GM12892 (cell line): ENCODE measurements at regions not wholly inside any gene's neighbourhood (a gene's known extent, or its start where the extent isn't known, plus 50 kb on each side); places are given as distances from the start of the nearest gene placed in this dataset.

Experiments
- DNase-seq: peaks from one replicate; pipeline ENCODE4 v3.0.0; 2011; ENCODE audit not compliant: insufficient read length
- FAIRE-seq: peaks from 2 replicates; lab custom pipeline; 2011; peaks lifted over from hg19 to GRCh38; lab: Jason Lieb, UNC
- POLR2A ChIP-seq: IDR thresholded peaks from 2 replicates; pipeline ENCODE4 v1.6.1; 2011; ENCODE audit warnings: low read depth, low read length, control low read depth
- POLR2AphosphoS5 ChIP-seq: IDR thresholded peaks from 2 replicates; pipeline ENCODE4 v1.6.1; 2011; ENCODE audit warnings: low read depth, low read length, control low read depth
- TAF1 ChIP-seq: IDR thresholded peaks from 2 replicates; pipeline ENCODE4 v1.6.1; 2011; ENCODE audit warnings: low read depth, mild to moderate bottlenecking, control low read depth, low read length, borderline replicate concordance

DNA sequence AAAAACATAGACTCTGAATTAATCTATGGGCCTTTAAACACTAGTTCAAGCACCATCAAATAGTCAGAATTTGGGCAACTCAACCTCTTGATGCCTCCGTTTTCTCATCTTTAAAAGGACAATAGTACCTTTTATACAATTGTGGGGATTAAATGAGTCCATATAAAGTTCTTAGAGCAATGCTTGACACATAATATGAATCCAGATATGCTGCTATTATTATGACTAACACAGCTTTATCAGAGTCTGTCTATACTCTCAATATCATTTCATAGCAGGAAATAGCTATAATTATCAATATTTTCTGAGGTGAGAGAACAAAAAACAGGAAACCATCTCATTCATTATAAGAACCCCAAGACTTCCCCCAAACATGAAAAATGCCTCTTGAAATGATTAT is 430.5 kb upstream of the XYLT1 start:
- DNase-seq (no peak), FAIRE-seq (no peak)
- TF ChIP-seq POLR2AphosphoS5: no peak
- TF ChIP-seq POLR2A: no peak
- TF ChIP-seq TAF1: no peak

DNA sequence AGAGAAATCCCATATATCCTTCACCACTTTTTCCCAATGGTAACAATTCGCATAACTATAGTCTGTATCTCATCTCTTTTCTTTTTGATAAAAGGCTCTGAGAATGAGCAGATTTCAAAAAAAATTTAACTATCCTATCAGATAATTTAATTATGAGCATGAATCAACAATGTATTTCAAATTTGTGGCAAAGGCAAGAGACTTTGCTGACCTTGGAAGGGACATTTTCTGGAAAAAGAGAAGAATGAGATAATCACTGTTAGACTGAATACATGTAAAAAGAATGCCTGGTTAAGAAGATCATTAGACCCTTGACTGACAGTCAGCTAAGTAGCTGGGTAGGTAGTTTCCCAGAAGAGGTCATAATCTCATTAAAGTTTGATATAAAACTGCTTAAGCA is 428.4 kb upstream of the XYLT1 start:
- FAIRE-seq (no peak), DNase-seq (no peak)
- TF ChIP-seq POLR2AphosphoS5: no peak
- TF ChIP-seq POLR2A: no peak
- TF ChIP-seq TAF1: no peak

DNA sequence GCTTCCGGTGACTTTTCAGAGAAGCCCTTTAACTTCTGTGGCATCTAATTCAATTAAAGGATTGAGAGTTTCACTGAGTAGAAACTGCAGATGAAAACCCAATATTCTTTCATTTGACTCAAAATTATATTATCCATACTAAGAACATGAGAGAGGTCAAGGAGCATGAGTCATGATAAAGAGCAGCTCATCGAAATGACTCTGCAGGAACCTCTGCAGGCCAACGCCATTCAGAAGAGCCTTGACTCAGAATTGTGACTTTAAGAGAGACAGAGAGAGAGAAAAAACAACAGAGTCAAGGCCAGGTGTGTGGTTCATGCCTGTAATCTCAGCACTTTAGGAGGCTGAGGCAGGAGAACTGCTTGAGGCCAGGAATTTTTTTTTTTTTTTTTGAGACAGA is 417.2 kb upstream of the XYLT1 start:
- TF ChIP-seq TAF1 (no peak), POLR2A (no peak), POLR2AphosphoS5 (no peak)
- DNase-seq (no peak), FAIRE-seq (no peak)

DNA sequence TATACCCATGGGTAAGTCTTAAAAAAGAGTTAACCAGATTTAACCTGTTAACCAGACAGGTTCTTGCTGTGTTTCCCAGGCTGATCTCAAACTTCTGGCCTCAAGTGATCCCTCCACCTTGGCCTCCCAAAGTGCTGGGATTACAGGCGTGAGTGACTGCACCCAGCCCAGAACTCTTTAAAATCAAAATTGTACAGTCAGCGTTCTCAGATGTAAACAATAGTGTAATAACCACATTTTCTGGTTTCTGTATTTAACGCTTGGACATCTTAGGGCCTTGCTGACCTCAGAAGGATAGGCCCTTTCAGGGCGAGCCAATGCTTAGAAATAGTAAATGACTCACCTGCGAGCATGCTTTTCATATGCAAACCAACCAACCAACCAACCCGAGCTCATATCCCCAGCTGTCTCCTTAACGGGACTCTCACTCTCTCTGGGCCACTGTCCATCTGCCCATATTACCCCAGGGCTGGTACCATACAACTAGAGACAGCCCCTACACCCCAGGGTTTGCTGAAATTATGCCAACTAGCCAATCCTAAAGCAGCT is 415.0 kb upstream of the XYLT1 start:
- no peak for FAIRE-seq
- no peak for TF ChIP-seq POLR2A
- no peak for TF ChIP-seq POLR2AphosphoS5
- no peak for TF ChIP-seq TAF1
- no peak for DNase-seq

DNA sequence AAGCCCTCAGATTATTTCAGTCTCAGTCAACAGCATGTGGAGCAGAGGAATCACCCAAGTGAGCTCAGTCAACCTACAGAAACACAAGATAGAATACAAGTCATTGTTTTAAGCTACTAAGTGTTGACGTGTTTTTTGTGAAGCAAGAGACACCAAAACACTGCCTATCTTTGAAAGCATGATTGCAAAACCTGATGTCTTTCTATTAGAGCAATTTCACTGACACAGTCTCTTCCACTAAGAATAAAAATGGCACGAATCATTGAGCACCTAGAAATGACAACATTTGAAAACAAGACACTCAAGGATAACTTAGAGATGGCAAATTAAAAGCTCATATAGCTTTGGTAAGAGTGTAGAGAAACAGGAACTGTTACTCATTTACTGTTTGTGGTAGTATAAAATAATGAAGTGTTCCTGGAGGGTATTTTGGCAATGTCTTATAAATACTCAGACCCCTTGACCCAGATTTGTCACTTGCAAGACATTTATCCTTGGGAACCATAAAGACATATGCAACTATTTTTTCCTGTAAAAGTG is 407.1 kb upstream of the XYLT1 start:
- no peak for TF ChIP-seq POLR2AphosphoS5
- no peak for FAIRE-seq
- DNase-seq: no peak

DNA sequence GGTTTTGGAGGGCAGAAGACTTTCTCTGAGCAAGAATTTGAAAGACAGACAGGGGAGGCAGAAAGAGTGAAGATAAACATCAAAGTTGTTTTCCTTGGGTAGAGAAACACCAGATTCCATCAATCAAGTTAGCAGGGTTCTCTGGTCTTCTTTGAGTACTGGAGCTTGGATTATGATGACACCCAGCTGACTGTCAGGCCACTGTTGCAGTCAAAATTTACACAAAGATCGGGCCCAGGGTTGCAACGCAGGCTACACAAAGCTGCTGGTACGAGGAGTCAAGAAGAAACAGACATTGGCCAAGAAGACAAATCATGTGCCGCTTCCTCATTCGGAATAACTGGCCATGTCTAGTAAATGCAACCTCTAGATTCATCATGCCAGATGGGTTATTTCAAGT is 396.2 kb upstream of the XYLT1 start:
- FAIRE-seq (no peak), DNase-seq (no peak)
- TF ChIP-seq POLR2AphosphoS5 (no peak), POLR2A (no peak), TAF1 (no peak)

DNA sequence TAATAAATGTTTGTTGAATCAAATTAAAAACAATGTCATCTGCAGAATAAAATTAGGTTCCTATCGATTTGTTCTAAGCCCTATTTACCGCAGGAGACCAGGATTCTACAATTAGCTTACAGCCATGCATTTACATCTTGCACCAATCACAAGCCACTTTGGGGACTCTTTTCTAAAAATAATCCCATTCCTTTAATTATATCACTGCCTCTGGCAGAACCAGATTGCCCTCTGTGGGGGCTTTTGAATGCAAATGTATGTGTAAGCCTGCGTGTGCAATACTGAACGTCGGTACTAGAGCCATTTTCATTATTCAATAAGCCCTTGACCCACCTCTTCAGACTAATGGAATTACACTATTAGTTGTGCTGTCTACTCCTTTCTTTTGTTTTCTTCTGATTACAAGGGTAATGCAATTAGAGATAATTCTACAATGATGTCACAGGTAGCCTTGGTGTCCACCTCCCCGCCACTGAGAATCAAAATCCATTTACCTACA is 391.3 kb upstream of the XYLT1 start:
- FAIRE-seq (no peak), DNase-seq (no peak)

DNA sequence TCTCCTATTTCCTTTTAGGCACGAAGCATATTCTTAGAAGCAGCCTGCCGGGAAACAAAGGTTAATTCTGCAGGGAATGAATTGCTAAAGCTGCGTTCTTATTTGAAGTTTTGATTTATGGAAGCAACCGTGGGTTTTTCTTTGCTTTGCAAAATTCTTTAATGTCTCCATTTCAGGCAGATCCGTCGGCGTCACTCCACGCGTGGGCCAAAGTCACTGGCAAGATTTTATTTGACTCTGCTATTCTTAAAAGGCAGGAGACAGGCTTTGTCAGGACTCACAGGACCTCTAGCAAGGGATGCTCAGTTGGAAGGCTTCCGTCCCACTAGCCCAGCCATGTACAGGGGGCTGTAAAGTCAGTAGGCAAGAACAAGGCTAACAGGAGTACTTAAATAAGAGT is 387.3 kb upstream of the XYLT1 start:
- FAIRE-seq (no peak), DNase-seq (no peak)
- TF ChIP-seq POLR2A (no peak), POLR2AphosphoS5 (no peak), TAF1 (no peak)

More for the DNA sequence above, 391.3 kb upstream of the XYLT1 start:
- TF ChIP-seq TAF1: no peak
- TF ChIP-seq POLR2AphosphoS5: no peak
- no peak for TF ChIP-seq POLR2A

DNA sequence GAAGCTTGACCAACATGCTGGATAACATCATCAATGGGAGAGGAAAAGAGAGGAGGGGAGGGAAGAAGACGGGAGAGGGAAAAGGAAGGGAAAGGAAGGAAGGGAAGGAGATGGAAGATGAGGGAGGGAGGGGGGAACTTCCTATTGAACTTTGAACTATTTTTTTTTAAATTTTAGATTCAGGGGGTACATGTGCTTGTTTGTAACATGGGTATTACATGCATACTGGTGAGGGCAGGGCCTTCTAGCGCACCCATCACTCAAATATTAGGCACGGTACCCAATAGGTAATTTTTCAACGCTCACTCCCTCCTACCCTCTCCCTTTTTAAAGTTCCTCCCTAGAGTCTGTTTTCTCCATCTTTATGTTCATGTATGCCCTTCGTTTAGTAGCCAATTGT is 383.2 kb upstream of the XYLT1 start:
- TF ChIP-seq POLR2AphosphoS5 (no peak), POLR2A (no peak), TAF1 (no peak)
- DNase-seq: no peak
- FAIRE-seq: no peak

DNA sequence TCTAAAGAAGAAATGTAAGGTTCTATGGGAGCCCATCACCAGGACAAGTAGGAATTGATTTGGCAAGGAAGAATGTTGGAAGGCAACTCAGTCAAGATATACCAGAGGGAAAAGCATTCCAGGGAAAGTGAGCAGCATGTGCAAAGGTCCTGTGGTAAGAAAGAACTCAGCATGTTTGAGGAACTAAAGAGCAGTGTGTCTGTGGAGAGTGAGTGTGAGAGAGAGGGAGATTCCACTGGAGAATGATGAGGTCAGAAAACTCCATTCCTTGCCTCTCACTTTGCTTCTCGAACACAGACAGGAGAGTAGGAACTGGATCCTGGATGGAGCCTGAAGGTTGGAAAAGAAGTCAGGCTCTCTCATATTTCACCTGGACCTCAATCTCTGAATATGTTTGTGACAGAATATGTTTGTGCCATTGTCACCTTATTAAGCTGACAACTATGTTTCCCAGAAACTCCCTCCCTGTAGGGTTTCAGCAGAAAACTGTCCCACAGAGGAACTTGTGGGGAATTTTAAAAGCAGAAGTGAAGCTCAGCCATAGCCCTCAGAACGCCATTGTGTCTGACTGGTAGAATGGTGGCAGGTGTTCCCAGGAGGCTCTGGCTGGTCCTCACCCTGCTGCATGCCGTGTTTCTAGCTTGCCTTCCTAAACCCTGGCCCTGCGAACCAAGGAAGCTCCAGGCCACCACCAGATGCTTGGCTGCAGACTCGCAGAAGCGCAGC is 382.4 kb upstream of the XYLT1 start:
- FAIRE-seq (no peak), DNase-seq (no peak)
- TF ChIP-seq POLR2A (no peak), POLR2AphosphoS5 (no peak)

DNA sequence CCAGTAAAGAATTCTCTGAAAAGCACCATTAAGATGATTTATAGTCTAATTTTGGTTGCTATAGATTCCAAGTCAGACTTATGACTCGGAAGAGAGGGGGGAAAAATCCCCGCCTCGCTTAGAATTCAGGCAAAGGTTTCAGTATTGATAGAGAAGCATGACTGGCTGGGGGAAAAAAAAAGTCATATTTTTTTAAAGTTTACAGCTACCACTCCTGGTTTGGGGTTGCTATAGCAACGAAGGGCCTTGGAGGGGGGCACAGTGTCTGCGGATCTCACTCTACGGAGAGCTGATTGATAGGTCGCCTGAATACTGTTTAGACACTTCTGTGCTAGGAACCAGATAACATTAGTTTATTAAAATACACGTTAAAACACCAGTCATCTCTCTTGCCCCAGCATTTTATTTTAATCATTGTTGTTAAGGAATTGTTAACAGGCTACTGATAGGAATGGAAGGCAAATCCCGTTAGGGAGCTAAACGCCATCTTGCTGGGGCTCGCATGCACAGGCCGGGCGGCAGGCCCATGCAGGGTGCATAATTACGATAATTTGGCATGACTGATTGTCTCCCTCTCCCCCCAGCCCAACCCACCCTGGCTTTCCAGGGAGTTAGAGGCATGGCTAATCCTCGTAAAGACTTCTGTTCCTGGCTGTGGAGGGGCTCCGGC is 380.0 kb upstream of the XYLT1 start:
- FAIRE-seq (no peak), DNase-seq (no peak)
- no peak for TF ChIP-seq TAF1
- TF ChIP-seq POLR2AphosphoS5: no peak
- TF ChIP-seq POLR2A: no peak

DNA sequence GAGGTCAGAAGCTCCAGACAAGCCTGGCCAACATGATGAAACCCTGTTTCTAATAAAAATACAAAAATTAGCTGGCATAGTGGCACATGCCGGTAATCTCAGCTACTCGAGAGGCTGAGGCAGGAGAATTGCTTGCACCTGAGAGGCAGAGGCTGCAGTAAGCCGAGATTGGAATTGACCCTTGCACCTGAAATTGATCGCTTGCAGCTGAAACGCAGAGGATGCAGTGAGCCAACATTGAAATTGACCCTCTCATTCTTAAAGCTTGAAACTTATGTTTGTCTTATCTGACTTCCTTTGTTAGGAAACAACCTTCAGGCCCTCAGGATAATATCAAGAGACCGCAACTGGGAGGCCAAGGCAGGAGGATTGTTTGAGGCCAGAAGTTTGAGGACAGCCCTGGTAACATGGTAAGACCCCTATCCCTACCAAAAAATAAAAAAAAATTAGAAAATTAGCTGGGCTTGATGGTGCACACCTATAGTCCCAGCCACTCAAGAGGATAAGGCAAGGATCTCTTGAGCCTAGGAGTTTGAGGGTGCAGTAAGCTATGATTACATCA is 376.6 kb upstream of the XYLT1 start:
- DNase-seq (no peak), FAIRE-seq (no peak)
- TF ChIP-seq POLR2A (no peak), TAF1 (no peak), POLR2AphosphoS5 (no peak)
